H1 (cell line): ENCODE measurements at regions not wholly inside any gene's neighbourhood (a gene's known extent, or its start where the extent isn't known, plus 50 kb on each side); places are given as distances from the start of the nearest gene placed in this dataset.

Experiments
- CTCF ChIA-PET: fragments of 300-600 bp; sonication (Branson Sonifier 250); formaldehyde crosslinking; loops from one replicate; lab custom pipeline; 2021; ENCODE audit not compliant: partially characterized antibody; lab: Charles Lee
- POLR2A ChIA-PET: fragments of 300-600 bp; sonication (Branson Sonifier 250); formaldehyde crosslinking; loops from one replicate; lab custom pipeline; 2021; ENCODE audit warnings: inconsistent platforms; ENCODE audit not compliant: partially characterized antibody; lab: Charles Lee
- DNase-seq, 2 experiments: peaks; one replicate each; pipeline versions ENCODE4 v3.0.0 to v3.0.0-alpha.2; 2010 to 2022; ENCODE audit warnings: low spot score in 2 of 2, low read depth in 1 of 2, mixed read lengths in 1 of 2
- FAIRE-seq: peaks from 2 replicates; lab custom pipeline; 2011; peaks lifted over from hg19 to GRCh38; lab: Jason Lieb, UNC
- H2AFZ ChIP-seq: 2 replicates; pipeline ENCODE4 v1.8.1; 2012; ENCODE audit warnings: low read length, inconsistent platforms
- H2AK5ac ChIP-seq: 2 replicates; pipeline ENCODE4 v1.6.1; 2013; ENCODE audit warnings: low read depth, low read length
- H2BK120ac ChIP-seq: replicated peaks from 2 replicates; pipeline ENCODE3; 2013; ENCODE audit warnings: low read depth, low read length, inconsistent platforms
- H2BK12ac ChIP-seq: 2 replicates; pipeline ENCODE4 v1.6.1; 2013; ENCODE audit warnings: low read depth, low read length
- H2BK15ac ChIP-seq: 2 replicates; pipeline ENCODE4 v1.6.1; 2013; ENCODE audit warnings: low read length
- H2BK20ac ChIP-seq: 2 replicates; pipeline ENCODE4 v1.6.1; 2013; ENCODE audit warnings: low read length
- H2BK5ac ChIP-seq: 2 replicates; pipeline ENCODE4 v1.6.1; 2013; ENCODE audit warnings: low read depth, low read length
- H3K14ac ChIP-seq: 2 replicates; pipeline ENCODE4 v1.6.1; 2013; ENCODE audit warnings: inconsistent platforms; ENCODE audit not compliant: insufficient read length
- H3K18ac ChIP-seq: 2 replicates; pipeline ENCODE4 v1.6.1; 2013; ENCODE audit warnings: low read length; ENCODE audit errors: extremely low read depth
- H3K23ac ChIP-seq: 2 replicates; pipeline ENCODE4 v1.6.1; 2013; ENCODE audit warnings: inconsistent platforms; ENCODE audit not compliant: insufficient read length
- H3K23me2 ChIP-seq: 2 replicates; pipeline ENCODE4 v1.6.1; 2013; ENCODE audit warnings: low read depth, low read length
- H3K27ac ChIP-seq: 2 replicates; pipeline ENCODE4 v1.6.1; 2011; ENCODE audit warnings: low read depth, low read length, inconsistent platforms
- H3K27me3 ChIP-seq, 4 experiments: replicated peaks in 1 of 4; 1 replicate in 1 of 4; 2 replicates in 3 of 4; pipeline versions ENCODE4 v1.6.1 to v1.8.1; 2011 to 2013; ENCODE audit warnings: low read length in 3 of 4, mild to moderate bottlenecking in 3 of 4, inconsistent platforms in 2 of 4, mixed read lengths in 2 of 4, moderate library complexity in 1 of 4; ENCODE audit not compliant: control insufficient read depth in 3 of 4, insufficient read depth in 3 of 4; ENCODE audit errors: extremely low read depth in 1 of 4
- H3K36me3 ChIP-seq, 4 experiments: 2 replicates each; pipeline versions ENCODE4 v1.6.1 to v1.8.1; 2011 to 2013; ENCODE audit warnings: mild to moderate bottlenecking in 4 of 4, low read length in 3 of 4, moderate library complexity in 2 of 4, control low read depth in 1 of 4, inconsistent platforms in 1 of 4; ENCODE audit not compliant: insufficient read depth in 4 of 4, control insufficient read depth in 2 of 4
- H3K4ac ChIP-seq: replicated peaks from 2 replicates; pipeline ENCODE3; 2013; ENCODE audit warnings: low read length, low read depth, mixed read lengths, inconsistent platforms; ENCODE audit not compliant: insufficient read length
- H3K4me1 ChIP-seq, 4 experiments: replicated peaks in 1 of 4; 1 replicate in 1 of 4; 2 replicates in 3 of 4; pipeline versions ENCODE4 v1.6.1 to v1.8.1; 2011 to 2013; ENCODE audit warnings: low read length in 3 of 4, inconsistent platforms in 2 of 4, mixed read lengths in 1 of 4; ENCODE audit not compliant: insufficient read depth in 4 of 4, control insufficient read depth in 3 of 4
- H3K4me2 ChIP-seq, 2 experiments: 2 replicates each; pipeline versions ENCODE4 v1.6.1 to v1.8.1; 2011 to 2013; ENCODE audit warnings: low read depth in 2 of 2, low read length in 2 of 2, control low read depth in 1 of 2, inconsistent platforms in 1 of 2, mild to moderate bottlenecking in 1 of 2; ENCODE audit not compliant: insufficient read depth in 1 of 2
- H3K4me3 ChIP-seq, 4 experiments: fragments of 200-600, 300-600 bp in 1 of 4; sonication (generic), shearing (Covaris generic), sonication (Bioruptor Twin) in 1 of 4; 2 replicates each; pipeline versions ENCODE4 v1.5.1 to v1.8.1; 2011 to 2016; ENCODE audit warnings: low read length in 4 of 4, low read depth in 3 of 4, control low read depth in 2 of 4, inconsistent platforms in 2 of 4, mild to moderate bottlenecking in 2 of 4, mixed read lengths in 1 of 4, moderate library complexity in 1 of 4; ENCODE audit not compliant: insufficient read depth in 2 of 4; ENCODE audit errors: extremely low read depth in 1 of 4
- H3K56ac ChIP-seq: replicated peaks from 2 replicates; pipeline ENCODE3; 2013; ENCODE audit warnings: low read depth, mild to moderate bottlenecking, mixed read lengths, low read length, inconsistent platforms; ENCODE audit not compliant: insufficient read length
- H3K79me1 ChIP-seq: 2 replicates; pipeline ENCODE4 v1.6.1; 2013; ENCODE audit warnings: low read depth, low read length, control low read depth
- H3K79me2 ChIP-seq, 2 experiments: 2 replicates each; pipeline versions ENCODE4 v1.6.1 to v1.8.1; 2012 to 2013; ENCODE audit warnings: low read length in 2 of 2, mild to moderate bottlenecking in 2 of 2, inconsistent platforms in 1 of 2; ENCODE audit not compliant: insufficient read depth in 2 of 2, control insufficient read depth in 1 of 2
- H3K9ac ChIP-seq, 4 experiments: replicated peaks in 1 of 4; 1 replicate in 1 of 4; 2 replicates in 3 of 4; pipeline versions ENCODE4 v1.6.1 to v1.8.1; 2011 to 2013; ENCODE audit warnings: low read depth in 3 of 4, low read length in 3 of 4, control low read depth in 2 of 4, mild to moderate bottlenecking in 2 of 4, moderate library complexity in 2 of 4, inconsistent platforms in 1 of 4; ENCODE audit errors: extremely low read depth in 1 of 4
- H3K9me3 ChIP-seq, 2 experiments: 2 replicates each; pipeline versions ENCODE4 v1.6.1 to v1.8.1; 2012 to 2013; ENCODE audit warnings: mild to moderate bottlenecking in 2 of 2, moderate library complexity in 2 of 2, control low read depth in 1 of 2, inconsistent platforms in 1 of 2, low read depth in 1 of 2, low read length in 1 of 2, mixed read lengths in 1 of 2; ENCODE audit not compliant: insufficient read depth in 2 of 2
- H4K20me1 ChIP-seq, 2 experiments: replicated peaks in 1 of 2; 2 replicates each; pipeline versions ENCODE3 to v1.8.1; 2011 to 2013; ENCODE audit warnings: inconsistent platforms in 2 of 2, low read length in 2 of 2, mild to moderate bottlenecking in 1 of 2; ENCODE audit not compliant: insufficient read depth in 2 of 2, control insufficient read depth in 1 of 2
- H4K5ac ChIP-seq: 2 replicates; pipeline ENCODE4 v1.6.1; 2013; ENCODE audit warnings: low read length, low read depth, mixed read lengths, inconsistent platforms; ENCODE audit not compliant: insufficient read length
- H4K8ac ChIP-seq: 2 replicates; pipeline ENCODE4 v1.8.0; 2013; ENCODE audit warnings: mild to moderate bottlenecking, moderate library complexity, low read length, inconsistent platforms; ENCODE audit not compliant: insufficient read depth; ENCODE audit errors: extremely low read depth
- H4K91ac ChIP-seq: replicated peaks from 2 replicates; pipeline ENCODE3; 2013; ENCODE audit warnings: low read length, mixed read lengths, inconsistent platforms; ENCODE audit not compliant: insufficient read length
- BACH1 ChIP-seq: IDR thresholded peaks from 2 replicates; pipeline ENCODE4 v1.6.1; 2012; ENCODE audit warnings: low read length, improper control_type of control experiment
- BRCA1 ChIP-seq: IDR thresholded peaks from 2 replicates; pipeline ENCODE4 v1.6.1; 2012; ENCODE audit warnings: low read depth, low read length, improper control_type of control experiment
- CBX5 ChIP-seq: fragments of 300-800, 300-1000 bp; sonication (generic); IDR thresholded peaks from 2 replicates; pipeline ENCODE4 v1.7.1; 2016; ENCODE audit warnings: antibody characterized with exemption, low read length, low read depth
- FOSL1 ChIP-seq: IDR thresholded peaks from 2 replicates; pipeline ENCODE4 v1.6.1; 2011; ENCODE audit warnings: mild to moderate bottlenecking, low read depth, low read length, moderate library complexity; ENCODE audit not compliant: insufficient read depth
- GTF2F1 ChIP-seq: IDR thresholded peaks from 2 replicates; pipeline ENCODE4 v1.6.1; 2012; ENCODE audit warnings: low read depth, low read length, improper control_type of control experiment, borderline replicate concordance
- HDAC2 ChIP-seq, 2 experiments: fragments of 300-600 bp in 1 of 2; sonication (generic) in 1 of 2; IDR thresholded peaks; 2 replicates each; pipeline ENCODE4 v1.6.1; 2011 to 2012; ENCODE audit warnings: low read depth in 2 of 2, low read length in 2 of 2, mild to moderate bottlenecking in 2 of 2, moderate library complexity in 2 of 2, borderline replicate concordance in 1 of 2, inconsistent platforms in 1 of 2
- POLR2A ChIP-seq, 2 experiments: IDR thresholded peaks; 1 replicate in 1 of 2; 2 replicates in 1 of 2; pipeline ENCODE4 v1.6.1; 2011; ENCODE audit warnings: low read depth in 2 of 2, low read length in 2 of 2, mild to moderate bottlenecking in 2 of 2; ENCODE audit errors: control extremely low read depth in 1 of 2
- RAD21 ChIP-seq, 2 experiments: IDR thresholded peaks in 1 of 2; conservative IDR thresholded peaks in 1 of 2; 2 replicates each; pipeline ENCODE4 v1.6.1; 2011; ENCODE audit warnings: low read depth in 2 of 2, low read length in 2 of 2, improper control_type of control experiment in 1 of 2, inconsistent platforms in 1 of 2, mild to moderate bottlenecking in 1 of 2, moderate library complexity in 1 of 2
- RNF2 ChIP-seq: fragments of 200-900, 300-1000 bp; sonication (generic); IDR thresholded peaks from 2 replicates; pipeline ENCODE4 v1.7.1; 2016; ENCODE audit warnings: borderline replicate concordance, low read depth, mild to moderate bottlenecking, antibody characterized with exemption, low read length; ENCODE audit not compliant: poor library complexity, severe bottlenecking; ENCODE audit errors: missing control alignments
- SP2 ChIP-seq: IDR thresholded peaks from 2 replicates; pipeline ENCODE4 v1.6.1; 2012; ENCODE audit warnings: mild to moderate bottlenecking, low read length, inconsistent platforms
- SRF ChIP-seq: IDR thresholded peaks from 2 replicates; pipeline ENCODE4 v1.6.1; 2011; ENCODE audit warnings: mild to moderate bottlenecking, low read depth, low read length, moderate library complexity
- WGBS, 2 experiments: shearing (Covaris generic) in 1 of 2; methylation state at CpG; one replicate each; pipeline versions ENCODE4 v1.1.6 to v1.1.7; 2013 to 2015; ENCODE audit warnings: low lambda C conversion rate in 2 of 2, mixed read lengths in 2 of 2, inconsistent platforms in 1 of 2, low coverage in 1 of 2, missing lambda C conversion rate in 1 of 2; ENCODE audit not compliant: insufficient replicate concordance in 2 of 2, insufficient coverage in 1 of 2, insufficient read length in 1 of 2; ENCODE audit errors: extremely low coverage in 1 of 2, missing lambda C conversion rate in 1 of 2; 5-methylcytosine and 5-hydroxymethylcytosine counted together

DNA sequence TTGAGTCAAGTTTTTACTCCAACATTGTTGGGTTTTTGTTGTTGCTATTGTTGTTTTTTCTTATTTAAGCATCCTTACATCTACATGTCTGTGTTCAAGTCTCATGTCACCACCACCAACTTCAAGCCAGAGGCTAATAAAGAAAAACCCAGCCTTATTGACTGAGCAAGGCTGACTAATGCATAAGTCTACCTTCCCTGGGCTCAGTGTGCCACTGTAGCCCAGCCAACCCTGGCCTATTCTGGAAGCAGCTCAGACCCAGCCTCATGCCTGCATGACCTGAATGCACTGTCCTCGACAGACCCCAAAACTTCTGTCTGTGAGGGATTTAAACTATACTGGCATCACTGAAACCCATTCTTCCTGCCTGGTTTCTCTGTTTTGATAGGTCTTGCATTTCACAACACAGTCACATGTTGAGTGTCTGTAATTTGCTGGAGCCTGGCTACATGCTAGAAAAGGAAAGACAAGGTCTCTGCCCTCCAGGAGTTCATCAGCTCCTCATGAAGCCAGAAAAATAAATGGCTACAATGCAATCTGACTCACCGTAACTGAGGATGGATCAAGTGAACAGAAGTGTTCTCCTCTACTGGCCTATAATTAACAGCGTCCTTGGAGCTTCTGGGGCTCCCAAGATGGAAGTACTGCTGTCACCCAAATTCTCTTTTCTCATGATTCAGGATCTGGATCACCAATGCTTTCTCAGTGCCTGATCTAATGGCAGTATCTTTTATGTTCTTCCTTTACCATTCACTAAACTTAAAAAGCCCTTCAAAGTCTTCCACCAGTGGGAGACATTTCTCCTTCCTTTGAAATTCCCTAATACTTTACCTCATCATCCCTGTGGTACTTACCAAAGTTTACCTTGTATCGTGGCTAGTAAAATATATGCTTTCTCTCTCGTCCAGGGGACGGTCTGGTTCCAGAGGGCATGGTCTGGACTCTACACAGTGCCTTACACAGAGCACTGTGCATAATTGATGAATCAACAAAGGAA is 103.9 kb upstream of the IFNE start:
- no peak overlapping the region for H2AFZ ChIP-seq
- TF ChIP-seq SP2 (no peak), HDAC2 (IDR thresholded peaks at IDR 0.05; ENCODE audit: borderline replicate concordance in 1 of 2, low read depth in 2 of 2, low read length in 2 of 2) (no peak), BACH1 (no peak), POLR2A (IDR thresholded peaks at IDR 0.05; ENCODE audit: control extremely low read depth in 1 of 2, low read depth in 2 of 2, low read length in 2 of 2) (no peak), SRF (no peak), BRCA1 (no peak), RNF2 (no peak), GTF2F1 (no peak), FOSL1 (no peak), RAD21 (IDR thresholded peaks at IDR 0.05 in 1 of 2, conservative IDR thresholded peaks at IDR 0.05 in 1 of 2; ENCODE audit: low read depth in 2 of 2, low read length in 2 of 2) (no peak), CBX5 (no peak)

More for the DNA sequence above, 103.9 kb upstream of the IFNE start:
- Histone ChIP-seq H3K4me2 (no peak overlapping the region), H2BK120ac (no peak overlapping the region), H3K4me3 (no peak overlapping the region), H4K91ac (no peak overlapping the region), H3K4ac (no peak overlapping the region), H3K4me1 (no peaks in the 10 kb centered on the region), H4K20me1 (no peaks in the 10 kb centered on the region), H3K14ac (no peak overlapping the region), H3K56ac (no peak overlapping the region), H3K79me1 (no peaks in the 10 kb centered on the region), H4K8ac (no peak overlapping the region), H3K27ac (no peak overlapping the region), H3K23ac (no peak overlapping the region), H3K23me2 (no peaks in the 10 kb centered on the region), H3K9me3 (no peaks in the 10 kb centered on the region), H2BK15ac (no peak overlapping the region), H2BK5ac (no peak overlapping the region), H3K27me3 (no peaks in the 10 kb centered on the region), H2BK20ac (no peak overlapping the region), H4K5ac (no peak overlapping the region), H2AK5ac (no peak overlapping the region), H3K18ac (no peak overlapping the region), H3K79me2 (no peaks in the 10 kb centered on the region), H3K36me3 (no peaks in the 10 kb centered on the region), H3K9ac (no peak overlapping the region), H2BK12ac (no peak overlapping the region)
- FAIRE-seq, result no peak
- POLR2A ChIA-PET, result no interaction called here
- CTCF ChIA-PET, result interaction anchor here (0.6 to 1.2 kb wide), 4 partner anchors 10 to 120 kb away, joined by 3 to 8 read pairs (median 3); no protein-coding TSS in a partner anchor
- 86% methylated on average over 6 of the region's 6 CpGs; no CpG with 5 or more reads in 1 of the 2 experiments for WGBS, 2 experiments
- no peak for DNase-seq
